Epithelial cell of proximal tubule (primary cell): ENCODE measurements at regions not wholly inside any gene's neighbourhood (a gene's known extent, or its start where the extent isn't known, plus 50 kb on each side); places are given as distances from the start of the nearest gene placed in this dataset.
A peak's percentile ranks its signal among the peaks of the same experiment; 100 is the strongest.

Experiments used
- DNase-seq: peaks from one replicate; pipeline ENCODE4 v3.0.0-alpha.2; 2011; ENCODE audit warnings: low read depth
- H3K4me3 ChIP-seq: 2 replicates; pipeline ENCODE4 v1.5.1; 2011; ENCODE audit warnings: low read depth, mild to moderate bottlenecking, low read length
- TF ChIP-seq, protein P1 (sequence below): conservative IDR thresholded peaks from 2 replicates; pipeline ENCODE4 v1.5.1; 2012; ENCODE audit warnings: low read depth, mild to moderate bottlenecking, low read length

DNA sequence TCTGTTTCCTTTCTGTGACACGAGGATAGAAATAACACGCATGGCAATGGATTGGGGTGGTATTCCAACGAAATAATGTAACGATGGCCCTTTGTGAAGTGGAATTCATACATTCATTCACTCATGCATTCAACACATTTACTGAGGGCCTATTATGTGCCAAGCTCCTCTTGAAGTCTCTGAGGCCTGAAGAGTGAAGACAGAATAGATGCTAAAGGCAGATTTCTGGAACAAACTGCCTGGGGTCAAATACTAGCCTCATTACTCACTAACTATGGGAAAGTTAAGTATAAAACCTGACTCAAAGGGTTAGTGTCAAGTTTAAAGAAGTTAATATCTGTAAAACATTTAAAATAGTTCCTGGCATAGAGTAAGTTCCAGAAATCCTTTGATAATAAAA lies 279.6 kb upstream of the SULF2 start:
- DNase-seq, result peak; percentile 96

DNA sequence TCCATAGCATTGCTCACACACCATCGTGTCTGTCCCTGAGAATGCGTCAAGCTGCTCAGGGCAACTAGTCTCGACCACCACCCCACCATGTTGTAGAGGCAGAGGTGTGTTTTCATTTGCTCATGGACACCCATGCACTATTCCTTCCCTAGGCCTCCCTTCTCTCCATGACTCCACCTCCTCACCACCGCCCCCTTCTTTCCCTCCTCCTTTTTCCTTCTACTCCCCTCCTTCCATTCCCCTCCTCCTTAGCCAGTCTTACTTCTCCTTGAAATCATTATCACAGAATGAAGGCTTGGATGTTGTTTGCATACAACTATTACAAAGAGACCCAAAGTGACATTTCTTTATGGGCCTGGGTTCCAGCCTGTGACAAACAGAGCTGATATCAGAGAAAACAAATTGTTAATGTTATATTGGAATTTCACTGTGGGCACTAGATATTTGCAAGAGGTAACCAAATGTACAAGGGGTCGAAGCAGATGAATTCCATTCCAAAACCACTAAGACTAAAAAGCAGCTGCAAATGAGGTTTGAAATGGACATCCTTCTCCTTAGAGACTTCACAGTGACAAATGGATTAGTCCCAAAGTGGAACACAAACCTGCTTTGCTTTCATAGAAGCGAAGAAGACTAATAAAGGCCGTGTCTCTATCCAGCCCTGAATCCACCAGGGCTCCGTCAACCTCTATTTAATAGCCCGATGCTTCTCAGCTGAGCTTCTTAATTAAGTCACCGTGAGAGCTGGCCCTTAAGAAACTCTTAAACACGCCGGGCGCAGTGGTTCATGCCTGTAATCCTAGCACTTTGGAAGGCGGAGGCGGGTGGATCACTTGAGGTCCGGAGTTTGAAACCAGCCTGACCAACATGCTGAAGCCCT lies 275.8 kb upstream of the SULF2 start:
- no peak overlapping the region for H3K4me3 ChIP-seq
- TF ChIP-seq, protein P1, sequence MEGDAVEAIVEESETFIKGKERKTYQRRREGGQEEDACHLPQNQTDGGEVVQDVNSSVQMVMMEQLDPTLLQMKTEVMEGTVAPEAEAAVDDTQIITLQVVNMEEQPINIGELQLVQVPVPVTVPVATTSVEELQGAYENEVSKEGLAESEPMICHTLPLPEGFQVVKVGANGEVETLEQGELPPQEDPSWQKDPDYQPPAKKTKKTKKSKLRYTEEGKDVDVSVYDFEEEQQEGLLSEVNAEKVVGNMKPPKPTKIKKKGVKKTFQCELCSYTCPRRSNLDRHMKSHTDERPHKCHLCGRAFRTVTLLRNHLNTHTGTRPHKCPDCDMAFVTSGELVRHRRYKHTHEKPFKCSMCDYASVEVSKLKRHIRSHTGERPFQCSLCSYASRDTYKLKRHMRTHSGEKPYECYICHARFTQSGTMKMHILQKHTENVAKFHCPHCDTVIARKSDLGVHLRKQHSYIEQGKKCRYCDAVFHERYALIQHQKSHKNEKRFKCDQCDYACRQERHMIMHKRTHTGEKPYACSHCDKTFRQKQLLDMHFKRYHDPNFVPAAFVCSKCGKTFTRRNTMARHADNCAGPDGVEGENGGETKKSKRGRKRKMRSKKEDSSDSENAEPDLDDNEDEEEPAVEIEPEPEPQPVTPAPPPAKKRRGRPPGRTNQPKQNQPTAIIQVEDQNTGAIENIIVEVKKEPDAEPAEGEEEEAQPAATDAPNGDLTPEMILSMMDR, result no peak
- DNase-seq, result no peak

More for the DNA sequence above, 279.6 kb upstream of the SULF2 start:
- H3K4me3 ChIP-seq, result no peak overlapping the region
- TF ChIP-seq, protein P1, result no peak

DNA sequence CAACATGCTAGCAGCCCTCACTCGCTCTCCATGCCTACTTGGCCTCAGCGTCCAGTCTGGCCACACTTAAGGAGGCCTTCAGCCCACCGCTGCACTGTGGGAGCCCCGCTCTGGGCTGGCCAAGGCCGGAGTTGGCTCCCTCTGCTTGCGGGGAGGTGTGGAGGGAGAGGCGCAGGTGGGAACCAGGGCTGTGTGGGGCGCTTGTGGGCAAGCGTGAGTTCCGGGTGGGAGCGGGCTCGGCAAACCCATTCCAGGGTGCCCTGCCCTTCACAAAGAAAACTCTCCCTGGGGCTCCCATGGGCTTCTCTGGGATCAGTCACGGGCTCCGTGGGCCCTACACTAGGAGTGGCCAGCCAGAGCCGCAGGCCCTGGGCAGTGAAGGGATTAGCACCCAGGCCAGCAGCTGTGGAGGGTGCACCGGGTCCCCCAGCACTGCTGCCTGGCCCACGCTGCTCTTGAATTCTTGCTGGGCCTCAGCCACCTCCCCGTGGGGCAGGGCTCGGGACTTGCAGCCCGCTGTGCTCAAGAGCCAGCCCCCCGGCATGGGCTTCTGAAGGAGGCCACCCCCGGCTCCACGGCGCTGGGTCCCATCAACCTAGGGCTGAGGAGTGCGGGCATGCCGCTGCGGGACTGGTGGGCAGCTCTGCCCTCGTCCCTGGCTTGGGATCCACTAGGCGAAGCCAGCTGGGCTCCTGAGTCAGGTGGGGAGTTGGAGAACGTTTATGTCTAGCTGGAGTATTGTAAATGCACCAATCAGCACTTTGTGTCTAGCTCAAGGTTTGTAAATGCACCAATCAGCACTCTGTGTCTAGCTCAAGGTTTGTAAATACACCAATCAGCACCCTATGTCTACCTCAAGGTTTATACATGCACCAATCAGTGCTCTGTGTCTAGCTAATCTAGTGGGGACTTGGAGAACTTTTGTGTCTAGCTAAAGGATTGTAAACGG lies 273.6 kb upstream of the SULF2 start:
- DNase-seq, result no peak
- TF ChIP-seq, protein P1, result no peak
- no peak overlapping the region for H3K4me3 ChIP-seq

DNA sequence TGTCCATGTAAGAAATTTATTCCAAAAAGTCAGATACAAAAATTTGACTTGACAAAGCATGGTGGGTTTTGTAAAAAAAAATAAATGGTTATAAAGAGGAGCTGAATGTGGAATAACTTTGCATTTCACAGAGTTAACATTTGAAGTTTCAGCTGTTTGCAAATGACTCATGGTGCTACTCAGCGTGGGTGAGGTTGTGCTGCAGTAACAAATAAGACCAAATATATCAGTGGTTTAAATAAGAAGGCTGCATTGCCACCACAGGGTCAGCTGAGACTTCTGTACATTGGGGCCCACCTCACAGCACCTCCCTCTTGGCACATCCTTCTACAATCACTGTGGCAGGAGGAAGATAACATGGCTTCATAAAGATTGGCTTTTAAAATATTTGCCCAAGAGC lies 272.5 kb upstream of the SULF2 start:
- no peak for DNase-seq
- TF ChIP-seq, protein P1, result no peak
- H3K4me3 ChIP-seq, result no peak overlapping the region

DNA sequence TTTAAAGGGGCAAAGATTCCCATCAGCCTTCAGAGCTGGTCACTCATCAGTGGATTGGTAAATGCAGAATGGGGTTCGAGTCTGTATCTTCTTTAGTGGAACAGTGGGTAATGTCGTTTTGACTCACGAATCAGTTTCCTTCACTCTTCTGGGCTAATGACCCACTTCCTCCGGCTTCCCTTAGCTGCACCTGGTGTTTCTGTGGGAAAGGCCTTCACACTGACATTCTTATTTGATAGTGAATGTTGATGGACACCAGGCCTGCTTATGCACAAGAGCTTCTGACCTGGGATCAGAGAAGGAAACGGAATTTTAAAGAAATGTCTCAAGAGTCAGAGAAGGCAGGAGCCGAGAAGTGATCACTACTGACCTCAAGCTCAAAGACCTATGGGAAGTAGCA lies 272.0 kb upstream of the SULF2 start:
- TF ChIP-seq, protein P1, result no peak
- H3K4me3 ChIP-seq, result no peak overlapping the region
- no peak for DNase-seq

DNA sequence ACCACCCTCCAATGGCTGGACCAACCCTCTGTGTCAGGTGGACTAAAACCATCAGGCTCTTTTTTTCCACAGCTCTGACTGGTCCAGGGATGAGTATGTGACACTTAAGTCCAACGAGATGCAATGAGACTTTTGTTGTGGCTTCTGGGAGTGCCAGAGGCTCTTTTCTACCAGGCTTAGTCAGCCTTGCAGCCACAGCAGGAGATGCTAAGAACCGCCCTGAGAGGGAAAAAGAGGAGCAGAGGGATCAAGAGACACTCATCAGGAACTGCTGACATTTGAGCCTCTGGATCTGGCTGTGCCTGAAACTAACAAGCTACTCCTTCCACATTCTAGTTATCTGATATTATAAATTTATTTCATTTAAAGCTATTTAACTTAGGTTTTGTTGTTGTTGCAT lies 270.9 kb upstream of the SULF2 start:
- H3K4me3 ChIP-seq, result no peak overlapping the region
- TF ChIP-seq, protein P1, result no peak
- no peak for DNase-seq
